GM12878 (cell line): ENCODE measurements at regions not wholly inside any gene's neighbourhood (a gene's known extent, or its start where the extent isn't known, plus 50 kb on each side); places are given as distances from the start of the nearest gene placed in this dataset.

Source experiments
- ATAC-seq: fragments of 200-7000 bp; cut with Tn5 transposase; 3 replicates; pipeline ENCODE4 v1.9.1; 2020; ENCODE audit warnings: mild to moderate bottlenecking, moderate library complexity
- BruUV-seq: library from RNA; stranded (reverse); fragments of 400-500 nt; replicated peaks from 2 replicates; lab custom pipeline; 2021; lab: Mats Ljungman, UMichigan
- CTCF ChIA-PET: fragments of 300-600 bp; sonication (Branson Sonifier 250); formaldehyde crosslinking; extraction: SDS; loops from one replicate; lab custom pipeline; 2021; ENCODE audit warnings: inconsistent platforms; lab: Yijun Ruan, JAX
- POLR2A ChIA-PET: fragments of 350-600 bp; formaldehyde crosslinking; extraction: SDS; loops from one replicate; lab custom pipeline; 2021; ENCODE audit warnings: inconsistent platforms; lab: Charles Lee
- RAD21 ChIA-PET: fragments of 300-600 bp; sonication (Branson Sonifier 250); formaldehyde crosslinking; loops from one replicate; lab custom pipeline; 2023; ENCODE audit warnings: antibody characterized with exemption; ENCODE audit not compliant: unreplicated experiment; lab: Charles Lee
- SMC1A ChIA-PET: fragments of 300-600 bp; sonication (Branson Sonifier 250); formaldehyde crosslinking; loops from one replicate; lab custom pipeline; 2023; ENCODE audit not compliant: unreplicated experiment, uncharacterized antibody; lab: Charles Lee
- DNase-seq: peaks from one replicate; pipeline ENCODE4 v3.0.0-alpha.2; 2011; ENCODE audit warnings: low read depth, low spot score
- FAIRE-seq: peaks from 3 replicates; lab custom pipeline; 2011; peaks lifted over from hg19 to GRCh38; lab: Jason Lieb, UNC
- H2AFZ ChIP-seq: 2 replicates; pipeline ENCODE4 v1.6.0; 2011; ENCODE audit warnings: low read depth, low read length, control low read depth; ENCODE audit not compliant: control insufficient read depth
- H3K27ac ChIP-seq: 2 replicates; pipeline ENCODE4 v1.5.1; 2011; ENCODE audit warnings: control low read depth; ENCODE audit not compliant: control insufficient read depth, insufficient read depth
- H3K27me3 ChIP-seq, 2 experiments: replicated peaks in 1 of 2; 2 replicates each; pipeline versions ENCODE4 v1.6.0 to v1.6.1; 2011; ENCODE audit warnings: low read length in 1 of 2; ENCODE audit not compliant: control insufficient read depth in 2 of 2, insufficient read depth in 2 of 2
- H3K36me3 ChIP-seq, 2 experiments: 2 replicates each; pipeline ENCODE4 v1.5.1; 2011; ENCODE audit warnings: low read length in 1 of 2; ENCODE audit not compliant: control insufficient read depth in 2 of 2, insufficient read depth in 2 of 2
- H3K4me1 ChIP-seq: 2 replicates; pipeline ENCODE4 v1.6.1; 2011; ENCODE audit warnings: mild to moderate bottlenecking, low read length, moderate library complexity, mixed read lengths; ENCODE audit not compliant: control insufficient read depth, insufficient read depth
- H3K4me2 ChIP-seq: 2 replicates; pipeline ENCODE4 v1.6.0; 2011; ENCODE audit warnings: control low read depth; ENCODE audit not compliant: control insufficient read depth, insufficient read depth
- H3K4me3 ChIP-seq: fragments of 200-600 bp; sonication (generic); 2 replicates; pipeline ENCODE4 v1.5.1; 2016
- H3K79me2 ChIP-seq: 2 replicates; pipeline ENCODE4 v1.6.0; 2011; ENCODE audit warnings: low read length; ENCODE audit not compliant: control insufficient read depth, insufficient read depth
- H3K9ac ChIP-seq: 2 replicates; pipeline ENCODE4 v1.8.0; 2011; ENCODE audit warnings: low read length, control low read depth, mixed read lengths; ENCODE audit not compliant: control insufficient read depth, insufficient read depth
- H3K9me3 ChIP-seq: replicated peaks from 3 replicates; pipeline ENCODE4 v1.5.1; 2011; ENCODE audit warnings: mild to moderate bottlenecking, low read length; ENCODE audit not compliant: control insufficient read depth, insufficient read depth
- H4K20me1 ChIP-seq: 2 replicates; pipeline ENCODE4 v1.6.0; 2011; ENCODE audit not compliant: control insufficient read depth, insufficient read depth
- CREB1 ChIP-seq: IDR thresholded peaks from 2 replicates; pipeline ENCODE4 v1.6.1; 2012; ENCODE audit warnings: low read depth, mild to moderate bottlenecking, inconsistent platforms
- KAT2A ChIP-seq: conservative IDR thresholded peaks from 2 replicates; pipeline ENCODE4 v1.6.1; 2011; ENCODE audit warnings: low read depth, low read length; ENCODE audit not compliant: control insufficient read depth
- RAD21 ChIP-seq: IDR thresholded peaks from 2 replicates; pipeline ENCODE4 v1.6.1; 2011; ENCODE audit warnings: mild to moderate bottlenecking, low read depth, low read length, moderate library complexity; ENCODE audit not compliant: insufficient read depth
- SIN3A ChIP-seq: IDR thresholded peaks from 2 replicates; pipeline ENCODE4 v1.6.1; 2012; ENCODE audit warnings: low read depth, low read length, improper control_type of control experiment
- TCF3 ChIP-seq: IDR thresholded peaks from 2 replicates; pipeline ENCODE4 v1.6.1; 2012; ENCODE audit warnings: low read depth, mild to moderate bottlenecking, low read length, borderline replicate concordance; ENCODE audit not compliant: insufficient read depth
- ZBED1 ChIP-seq: IDR thresholded peaks from 2 replicates; pipeline ENCODE4 v1.6.1; 2016; ENCODE audit warnings: borderline replicate concordance
- ZNF274 ChIP-seq: IDR thresholded peaks from one replicate; pipeline ENCODE4 v1.8.0; 2011; ENCODE audit not compliant: insufficient read length, insufficient read depth
- WGBS: methylation state at CpG from one replicate; pipeline ENCODE4 v1.1.6; 2016; ENCODE audit warnings: low lambda C conversion rate; ENCODE audit not compliant: insufficient replicate concordance, insufficient coverage; ENCODE audit errors: missing lambda C conversion rate; 5-methylcytosine and 5-hydroxymethylcytosine counted together
- in situ Hi-C: fragments of 300-500 bp; cut with MboI; formaldehyde crosslinking; loops from 9 replicates; pipeline ENCODE4 v1.14.3; 2018; ENCODE audit warnings: mixed read lengths
- intact Hi-C: fragments of 100-400 bp; cut with micrococcal nuclease; formaldehyde crosslinking; loops from one replicate; pipeline ENCODE4 v1.14.2; 2022; ENCODE audit not compliant: unreplicated experiment
- TF ChIP-seq, protein P1 (sequence below): IDR thresholded peaks from 2 replicates; pipeline ENCODE4 v1.6.1; 2012; ENCODE audit warnings: low read length, inconsistent platforms
- TF ChIP-seq, protein P2 (sequence below): fragments of 450-650 bp; IDR thresholded peaks from 2 replicates; pipeline ENCODE4 v1.6.1; 2014; ENCODE audit warnings: mild to moderate bottlenecking
- TF ChIP-seq, protein P3 (sequence below): fragments of 450-650 bp; IDR thresholded peaks from 2 replicates; pipeline ENCODE4 v1.6.1; 2017; ENCODE audit warnings: mild to moderate bottlenecking

DNA sequence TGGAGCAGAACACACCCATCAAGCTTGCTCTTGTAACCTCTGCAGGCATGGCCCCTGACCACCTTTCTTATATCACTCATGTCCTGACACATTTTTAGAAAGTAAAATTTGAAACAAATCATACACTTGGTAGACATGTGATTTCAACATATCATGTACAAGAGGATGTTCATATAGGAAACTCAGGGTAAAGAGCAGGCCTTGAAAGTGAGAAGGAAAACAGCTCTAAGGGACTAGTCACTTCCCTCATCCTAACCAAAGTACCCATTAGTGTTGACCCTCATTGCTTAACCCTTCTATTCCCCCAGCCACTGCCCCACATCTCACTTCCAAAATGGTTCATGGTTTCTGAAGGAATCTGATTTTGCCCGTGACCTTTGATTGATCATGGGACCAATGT lies 492.4 kb upstream of the KLF4 start (continued):
- TF ChIP-seq, protein P1, sequence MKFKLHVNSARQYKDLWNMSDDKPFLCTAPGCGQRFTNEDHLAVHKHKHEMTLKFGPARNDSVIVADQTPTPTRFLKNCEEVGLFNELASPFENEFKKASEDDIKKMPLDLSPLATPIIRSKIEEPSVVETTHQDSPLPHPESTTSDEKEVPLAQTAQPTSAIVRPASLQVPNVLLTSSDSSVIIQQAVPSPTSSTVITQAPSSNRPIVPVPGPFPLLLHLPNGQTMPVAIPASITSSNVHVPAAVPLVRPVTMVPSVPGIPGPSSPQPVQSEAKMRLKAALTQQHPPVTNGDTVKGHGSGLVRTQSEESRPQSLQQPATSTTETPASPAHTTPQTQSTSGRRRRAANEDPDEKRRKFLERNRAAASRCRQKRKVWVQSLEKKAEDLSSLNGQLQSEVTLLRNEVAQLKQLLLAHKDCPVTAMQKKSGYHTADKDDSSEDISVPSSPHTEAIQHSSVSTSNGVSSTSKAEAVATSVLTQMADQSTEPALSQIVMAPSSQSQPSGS = no peak

DNA sequence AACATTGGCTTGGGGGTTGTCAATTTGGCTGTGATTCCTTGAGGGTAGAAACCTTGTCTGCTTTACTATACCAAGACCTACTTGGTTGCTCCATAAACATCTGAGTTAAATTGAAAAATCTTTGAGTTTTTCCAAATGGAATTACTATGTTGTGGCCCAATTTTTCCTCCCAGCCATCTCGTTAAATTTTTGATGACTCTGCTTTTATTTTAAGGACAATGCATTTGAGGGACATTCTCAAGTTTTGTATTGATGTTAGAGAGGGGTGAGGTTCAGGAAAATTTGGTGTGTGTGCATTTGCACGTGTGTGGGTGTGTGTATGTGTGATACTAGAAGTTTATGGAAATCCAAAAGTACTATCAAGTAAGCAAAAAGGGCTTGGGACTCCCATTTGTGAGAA lies 491.4 kb upstream of the KLF4 start:
- RAD21 ChIA-PET = no interaction called here
- intact Hi-C loops = no loop called here
- BruUV-seq = no TSS peak

DNA sequence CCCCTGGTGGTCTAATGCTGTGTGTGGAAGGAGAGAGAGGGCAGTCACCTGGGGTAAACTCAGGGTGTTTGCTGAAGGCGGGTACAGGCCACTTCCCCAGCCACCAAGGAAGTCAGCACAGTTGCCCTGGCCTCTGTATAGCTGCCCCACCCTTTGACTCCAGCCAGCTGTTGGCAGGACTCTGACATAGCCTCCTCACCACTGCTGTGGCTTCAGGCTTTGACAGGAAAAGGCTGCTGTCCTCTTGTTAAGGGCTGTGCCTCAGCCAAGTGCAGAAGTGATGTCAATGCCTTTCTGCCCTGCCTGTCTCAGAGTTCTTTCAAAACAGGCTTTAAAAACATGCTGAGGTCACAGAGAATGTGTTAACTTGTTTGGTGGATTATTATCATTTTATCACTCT lies 487.2 kb upstream of the KLF4 start:
- POLR2A ChIA-PET = no interaction called here
- in situ Hi-C loops (no loop called here), intact Hi-C loops (no loop called here)
- ATAC-seq (no peak), DNase-seq (no peak), FAIRE-seq (no peak)
- no TSS peak for BruUV-seq
- WGBS = 0% methylated on average over 1 of the region's 1 CpG
- RAD21 ChIA-PET = no interaction called here
- CTCF ChIA-PET = no interaction called here
- no peak overlapping the region for H3K4me2 ChIP-seq
- SMC1A ChIA-PET = no interaction called here
- H3K9me3 ChIP-seq = no peaks in the 10 kb centered on the region
- H4K20me1 ChIP-seq = no peaks in the 10 kb centered on the region
- no peaks in the 10 kb centered on the region for H3K4me1 ChIP-seq
- H3K27me3 ChIP-seq = no peaks in the 10 kb centered on the region; a peak in 1 of 4 replicates
- no peak overlapping the region for H2AFZ ChIP-seq
- H3K4me3 ChIP-seq = no peak overlapping the region
- H3K27ac ChIP-seq = no peak overlapping the region
- H3K36me3 ChIP-seq = no peaks in the 10 kb centered on the region
- H3K9ac ChIP-seq = no peak overlapping the region
- H3K79me2 ChIP-seq = no peaks in the 10 kb centered on the region
- TF ChIP-seq, protein P2, sequence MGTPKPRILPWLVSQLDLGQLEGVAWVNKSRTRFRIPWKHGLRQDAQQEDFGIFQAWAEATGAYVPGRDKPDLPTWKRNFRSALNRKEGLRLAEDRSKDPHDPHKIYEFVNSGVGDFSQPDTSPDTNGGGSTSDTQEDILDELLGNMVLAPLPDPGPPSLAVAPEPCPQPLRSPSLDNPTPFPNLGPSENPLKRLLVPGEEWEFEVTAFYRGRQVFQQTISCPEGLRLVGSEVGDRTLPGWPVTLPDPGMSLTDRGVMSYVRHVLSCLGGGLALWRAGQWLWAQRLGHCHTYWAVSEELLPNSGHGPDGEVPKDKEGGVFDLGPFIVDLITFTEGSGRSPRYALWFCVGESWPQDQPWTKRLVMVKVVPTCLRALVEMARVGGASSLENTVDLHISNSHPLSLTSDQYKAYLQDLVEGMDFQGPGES = no peak
- TF ChIP-seq, protein P3, sequence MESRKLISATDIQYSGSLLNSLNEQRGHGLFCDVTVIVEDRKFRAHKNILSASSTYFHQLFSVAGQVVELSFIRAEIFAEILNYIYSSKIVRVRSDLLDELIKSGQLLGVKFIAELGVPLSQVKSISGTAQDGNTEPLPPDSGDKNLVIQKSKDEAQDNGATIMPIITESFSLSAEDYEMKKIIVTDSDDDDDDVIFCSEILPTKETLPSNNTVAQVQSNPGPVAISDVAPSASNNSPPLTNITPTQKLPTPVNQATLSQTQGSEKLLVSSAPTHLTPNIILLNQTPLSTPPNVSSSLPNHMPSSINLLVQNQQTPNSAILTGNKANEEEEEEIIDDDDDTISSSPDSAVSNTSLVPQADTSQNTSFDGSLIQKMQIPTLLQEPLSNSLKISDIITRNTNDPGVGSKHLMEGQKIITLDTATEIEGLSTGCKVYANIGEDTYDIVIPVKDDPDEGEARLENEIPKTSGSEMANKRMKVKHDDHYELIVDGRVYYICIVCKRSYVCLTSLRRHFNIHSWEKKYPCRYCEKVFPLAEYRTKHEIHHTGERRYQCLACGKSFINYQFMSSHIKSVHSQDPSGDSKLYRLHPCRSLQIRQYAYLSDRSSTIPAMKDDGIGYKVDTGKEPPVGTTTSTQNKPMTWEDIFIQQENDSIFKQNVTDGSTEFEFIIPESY = no peak
- TF ChIP-seq ZNF274 (no peak), RAD21 (no peak), TCF3 (no peak)

More for the DNA sequence above, 491.4 kb upstream of the KLF4 start:
- Histone ChIP-seq H3K79me2 (no peaks in the 10 kb centered on the region), H3K4me3 (no peak overlapping the region), H3K27ac (no peak overlapping the region), H3K9ac (no peak overlapping the region), H3K4me1 (no peaks in the 10 kb centered on the region), H3K27me3 (no peaks in the 10 kb centered on the region)
- ChIA-PET SMC1A (interaction anchor here (0.6 kb wide), 2 partner anchors 10 to 34 kb away, joined by 3 read pairs; no protein-coding TSS in a partner anchor), POLR2A (no interaction called here), CTCF (no interaction called here)
- no peak for FAIRE-seq
- TF ChIP-seq RAD21 (no peak), CREB1 (no peak), ZBED1 (no peak), SIN3A (no peak), KAT2A (no peak)
- TF ChIP-seq, all 136 proteins: peak for 0
- Histone ChIP-seq H3K36me3 (no peaks in the 10 kb centered on the region), H3K9me3 (no peaks in the 10 kb centered on the region), H2AFZ (no peak overlapping the region), H4K20me1 (no peaks in the 10 kb centered on the region), H3K4me2 (no peak overlapping the region)
- no peak for DNase-seq
- 25% methylated on average over 2 of the region's 2 CpGs for WGBS
- in situ Hi-C loops = no loop called here
- no peak for ATAC-seq
